C4-2B (cell line): ENCODE measurements at regions not wholly inside any gene's neighbourhood (a gene's known extent, or its start where the extent isn't known, plus 50 kb on each side); places are given as distances from the start of the nearest gene placed in this dataset.

ENCODE experiments used
- ZFX ChIP-seq: fragments of 450-650 bp; IDR thresholded peaks from 2 replicates; pipeline ENCODE4 v1.6.1; 2017
- TF ChIP-seq, protein P1 (sequence below): fragments of 450-650 bp; conservative IDR thresholded peaks from 2 replicates; pipeline ENCODE4 v1.5.1; 2017; ENCODE audit warnings: mild to moderate bottlenecking

DNA sequence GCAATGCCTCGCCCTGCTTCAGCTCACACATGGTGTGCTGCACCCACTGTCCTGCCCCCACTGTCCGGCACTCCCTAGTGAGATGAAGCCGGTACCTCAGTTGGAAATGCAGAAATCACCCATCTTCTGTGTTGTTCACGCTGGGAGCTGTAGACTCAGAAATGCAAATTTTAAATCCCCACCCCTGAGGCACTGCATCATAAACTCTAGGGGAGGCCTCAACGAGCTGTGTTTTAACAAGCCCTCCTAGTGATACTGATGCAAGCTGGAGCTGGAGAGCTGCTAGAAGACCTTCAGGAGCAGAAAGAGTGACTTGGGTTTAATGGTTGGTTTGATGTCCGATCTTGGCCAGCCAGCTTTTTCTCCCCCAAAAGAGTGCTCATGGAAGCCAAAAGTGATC, 146.0 kb upstream of the MAST4 start:
- TF ChIP-seq, protein P1, sequence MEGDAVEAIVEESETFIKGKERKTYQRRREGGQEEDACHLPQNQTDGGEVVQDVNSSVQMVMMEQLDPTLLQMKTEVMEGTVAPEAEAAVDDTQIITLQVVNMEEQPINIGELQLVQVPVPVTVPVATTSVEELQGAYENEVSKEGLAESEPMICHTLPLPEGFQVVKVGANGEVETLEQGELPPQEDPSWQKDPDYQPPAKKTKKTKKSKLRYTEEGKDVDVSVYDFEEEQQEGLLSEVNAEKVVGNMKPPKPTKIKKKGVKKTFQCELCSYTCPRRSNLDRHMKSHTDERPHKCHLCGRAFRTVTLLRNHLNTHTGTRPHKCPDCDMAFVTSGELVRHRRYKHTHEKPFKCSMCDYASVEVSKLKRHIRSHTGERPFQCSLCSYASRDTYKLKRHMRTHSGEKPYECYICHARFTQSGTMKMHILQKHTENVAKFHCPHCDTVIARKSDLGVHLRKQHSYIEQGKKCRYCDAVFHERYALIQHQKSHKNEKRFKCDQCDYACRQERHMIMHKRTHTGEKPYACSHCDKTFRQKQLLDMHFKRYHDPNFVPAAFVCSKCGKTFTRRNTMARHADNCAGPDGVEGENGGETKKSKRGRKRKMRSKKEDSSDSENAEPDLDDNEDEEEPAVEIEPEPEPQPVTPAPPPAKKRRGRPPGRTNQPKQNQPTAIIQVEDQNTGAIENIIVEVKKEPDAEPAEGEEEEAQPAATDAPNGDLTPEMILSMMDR, result no peak
- TF ChIP-seq ZFX, result no peak
